Stomach (tissue), 8 donors: ENCODE measurements at regions not wholly inside any gene's neighbourhood (a gene's known extent, or its start where the extent isn't known, plus 50 kb on each side); places are given as distances from the start of the nearest gene placed in this dataset.

Source experiments
- DNase-seq, 2 donors: peaks; one replicate each; pipeline versions ENCODE4 v3.0.0 to v3.0.0-alpha.2; 2013 to 2019
- H3K27ac ChIP-seq, 5 donors: fragments of 200-600 bp in 4 of 5; sonication (generic) in 4 of 5; one replicate each; pipeline ENCODE4 v1.5.1; 2013 to 2019; ENCODE audit warnings: mild to moderate bottlenecking in 1 of 5, moderate library complexity in 1 of 5
- H3K27me3 ChIP-seq, 3 donors: fragments of 200-600 bp; sonication (generic); one replicate each; pipeline ENCODE4 v1.5.1; 2017 to 2019; ENCODE audit warnings: mixed run types in 1 of 3
- H3K36me3 ChIP-seq, 4 donors: fragments of 200-600 bp; sonication (generic); 1 replicate in 3 of 4; 2 replicates in 1 of 4; pipeline ENCODE4 v1.5.1; 2016 to 2019
- H3K4me1 ChIP-seq, 4 donors: fragments of 200-600 bp; sonication (generic); one replicate each; pipeline ENCODE4 v1.5.1; 2016 to 2019
- H3K4me3 ChIP-seq, 4 donors: fragments of 200-600 bp; sonication (generic) in 3 of 4; one replicate each; pipeline ENCODE4 v1.5.1; 2016 to 2019; ENCODE audit warnings: mild to moderate bottlenecking in 1 of 4
- H3K9me3 ChIP-seq, 4 donors: fragments of 200-600 bp; sonication (generic); one replicate each; pipeline ENCODE4 v1.5.1; 2016 to 2019
- CTCF ChIP-seq, 7 experiments: fragments of 450-650 bp in 4 of 7; fragments of 200-600 bp in 3 of 7; sonication (generic) in 3 of 7; IDR thresholded peaks; one replicate each; pipeline ENCODE4 v1.5.1; 2016 to 2019; ENCODE audit warnings: antibody characterized with exemption in 7 of 7, control low read depth in 2 of 7, mild to moderate bottlenecking in 1 of 7
- EP300 ChIP-seq: sonication (generic); formaldehyde crosslinking; IDR thresholded peaks from one replicate; pipeline ENCODE4 v1.6.1; 2017; ENCODE audit warnings: antibody characterized with exemption
- POLR2A ChIP-seq, 4 donors: fragments of 450-650 bp; IDR thresholded peaks; one replicate each; pipeline ENCODE4 v1.6.1; 2016; ENCODE audit warnings: antibody characterized with exemption in 4 of 4, control low read depth in 2 of 4, mild to moderate bottlenecking in 1 of 4, moderate library complexity in 1 of 4
- POLR2AphosphoS5 ChIP-seq, 3 donors: sonication (generic); formaldehyde crosslinking; IDR thresholded peaks; one replicate each; pipeline ENCODE4 v1.6.1; 2016; ENCODE audit warnings: antibody characterized with exemption in 3 of 3
- WGBS, 5 donors: extraction: QIAGEN DNeasy Blood & Tissue Kit in 3 of 5; methylation state at CpG; one replicate each; pipeline versions ENCODE4 v1.1.5 to v1.1.7; 2013 to 2018; 5-methylcytosine and 5-hydroxymethylcytosine counted together
- intact Hi-C: fragments of 100-400 bp; cut with DNase I; formaldehyde crosslinking; loops from one replicate; pipeline ENCODE4 v1.15.1; 2023; ENCODE audit warnings: low total_unique reads
- donor health status: healthy with polysubstance abuse.
- donor health status: Bipolar disorder and iron deficiency.
- donor health status: healthy.

GRCh38 chr10:124164264-124164663 lies 70.9 kb upstream of the CHST15 start:
- H3K27me3 ChIP-seq = peaks cover 0 to 6% (median 0%) of the 10 kb centered on the region in 3 donors
- TF ChIP-seq POLR2A (IDR thresholded peaks at IDR 0.05) (no peak), EP300 (no peak), CTCF (IDR thresholded peaks at IDR 0.05) (no peak), POLR2AphosphoS5 (IDR thresholded peaks at IDR 0.05) (no peak)
- H3K4me1 ChIP-seq = no peaks in the 10 kb centered on the region
- H3K4me3 ChIP-seq = no peak overlapping the region
- 45 to 91% (median 75%) methylated on average over 2 of the region's 2 CpGs for WGBS, 5 donors
- no peak for DNase-seq
- no peaks in the 10 kb centered on the region for H3K9me3 ChIP-seq
- no peaks in the 10 kb centered on the region for H3K36me3 ChIP-seq
- intact Hi-C loops = no loop called here
- no peak overlapping the region for H3K27ac ChIP-seq

- H3K4me3 ChIP-seq = no peak overlapping the region
- intact Hi-C loops = no loop called here
- no peaks in the 10 kb centered on the region for H3K9me3 ChIP-seq
- no peak for TF ChIP-seq POLR2A (IDR thresholded peaks at IDR 0.05)
- TF ChIP-seq POLR2AphosphoS5 (IDR thresholded peaks at IDR 0.05) = no peak
- 42 to 76% (median 60%) methylated on average over 6 of the region's 6 CpGs for WGBS, 5 donors
- no peaks in the 10 kb centered on the region for H3K4me1 ChIP-seq
- no peak for DNase-seq
- no peak overlapping the region for H3K27ac ChIP-seq
- no peaks in the 10 kb centered on the region for H3K36me3 ChIP-seq
- peaks cover 0 to 6% (median 0%) of the 10 kb centered on the region in 3 donors for H3K27me3 ChIP-seq
These were observed 69.5 kb upstream of the CHST15 start for GRCh38 chr10:124162774-124163354.

- Histone ChIP-seq H3K36me3 (no peaks in the 10 kb centered on the region), H3K4me1 (peaks cover 2 to 7% (median 4%) of the 10 kb centered on the region in 4 donors), H3K9me3 (no peaks in the 10 kb centered on the region), H3K27me3 (peaks cover 0 to 6% (median 0%) of the 10 kb centered on the region in 3 donors), H3K4me3 (no peak overlapping the region), H3K27ac (no peak overlapping the region)
- intact Hi-C loops = no loop called here
- no peak for DNase-seq
- WGBS, 5 donors = 82 to 87% (median 85%) methylated on average over 5 to 6 of the region's 6 CpGs
- TF ChIP-seq EP300 = no peak
- TF ChIP-seq POLR2A (IDR thresholded peaks at IDR 0.05) = no peak
- TF ChIP-seq CTCF (IDR thresholded peaks at IDR 0.05) = no peak
- TF ChIP-seq POLR2AphosphoS5 (IDR thresholded peaks at IDR 0.05) = no peak
These were observed 68.7 kb upstream of the CHST15 start for GRCh38 chr10:124162136-124162535.

- Histone ChIP-seq H3K36me3 (no peaks in the 10 kb centered on the region), H3K9me3 (no peaks in the 10 kb centered on the region), H3K27me3 (peaks cover 0 to 6% (median 0%) of the 10 kb centered on the region in 3 donors), H3K4me3 (no peak overlapping the region), H3K4me1 (peaks cover 7 to 12% (median 9%) of the 10 kb centered on the region in 4 donors), H3K27ac (no peak overlapping the region)
- WGBS, 5 donors = 71 to 92% (median 88%) methylated on average over 1 to 5 of the region's 5 CpGs
- TF ChIP-seq EP300 = no peak
- TF ChIP-seq POLR2AphosphoS5 (IDR thresholded peaks at IDR 0.05) = no peak
- TF ChIP-seq CTCF (IDR thresholded peaks at IDR 0.05) = no peak
- no peak for TF ChIP-seq POLR2A (IDR thresholded peaks at IDR 0.05)
- intact Hi-C loops = no loop called here
- no peak for DNase-seq
These were observed 68.2 kb upstream of the CHST15 start for GRCh38 chr10:124161601-124162000.

GRCh38 chr10:124160943-124161582 lies 67.7 kb upstream of the CHST15 start:
- no peak overlapping the region for H3K4me3 ChIP-seq
- H3K27ac ChIP-seq = no peak overlapping the region
- no peaks in the 10 kb centered on the region for H3K9me3 ChIP-seq
- intact Hi-C loops = no loop called here
- peaks cover 0 to 6% (median 0%) of the 10 kb centered on the region in 3 donors for H3K27me3 ChIP-seq
- H3K4me1 ChIP-seq = peaks cover 12 to 17% (median 14%) of the 10 kb centered on the region in 4 donors
- no peak for DNase-seq
- no peaks in the 10 kb centered on the region for H3K36me3 ChIP-seq
- TF ChIP-seq CTCF (IDR thresholded peaks at IDR 0.05) = no peak
- no peak for TF ChIP-seq POLR2AphosphoS5 (IDR thresholded peaks at IDR 0.05)
- no peak for TF ChIP-seq EP300
- TF ChIP-seq POLR2A (IDR thresholded peaks at IDR 0.05) = no peak
- 78 to 82% (median 81%) methylated on average over 13 of the region's 13 CpGs for WGBS, 5 donors
